ENCODE measurements at regions not wholly inside any gene's neighbourhood (a gene's known extent, or its start where the extent isn't known, plus 50 kb on each side); places are given as distances from the start of the nearest gene placed in this dataset.
A peak's percentile ranks its signal among the peaks of the same experiment; 100 is the strongest.

- no peak for DNase-seq (ENCODE audit: low read depth)
- TF ChIP-seq, protein P1, sequence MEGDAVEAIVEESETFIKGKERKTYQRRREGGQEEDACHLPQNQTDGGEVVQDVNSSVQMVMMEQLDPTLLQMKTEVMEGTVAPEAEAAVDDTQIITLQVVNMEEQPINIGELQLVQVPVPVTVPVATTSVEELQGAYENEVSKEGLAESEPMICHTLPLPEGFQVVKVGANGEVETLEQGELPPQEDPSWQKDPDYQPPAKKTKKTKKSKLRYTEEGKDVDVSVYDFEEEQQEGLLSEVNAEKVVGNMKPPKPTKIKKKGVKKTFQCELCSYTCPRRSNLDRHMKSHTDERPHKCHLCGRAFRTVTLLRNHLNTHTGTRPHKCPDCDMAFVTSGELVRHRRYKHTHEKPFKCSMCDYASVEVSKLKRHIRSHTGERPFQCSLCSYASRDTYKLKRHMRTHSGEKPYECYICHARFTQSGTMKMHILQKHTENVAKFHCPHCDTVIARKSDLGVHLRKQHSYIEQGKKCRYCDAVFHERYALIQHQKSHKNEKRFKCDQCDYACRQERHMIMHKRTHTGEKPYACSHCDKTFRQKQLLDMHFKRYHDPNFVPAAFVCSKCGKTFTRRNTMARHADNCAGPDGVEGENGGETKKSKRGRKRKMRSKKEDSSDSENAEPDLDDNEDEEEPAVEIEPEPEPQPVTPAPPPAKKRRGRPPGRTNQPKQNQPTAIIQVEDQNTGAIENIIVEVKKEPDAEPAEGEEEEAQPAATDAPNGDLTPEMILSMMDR (conservative IDR thresholded peaks at IDR 0.05; ENCODE audit: control insufficient read depth, insufficient read depth, low read depth, low read length) = no peak
- no peak overlapping the region for H3K4me3 ChIP-seq (ENCODE audit: control insufficient read depth, low read depth, low read length)
Observed at GRCh38 chr6:170156448-170157375, 134.2 kb downstream of the DLL1 start.

GRCh38 chr6:170155464-170156196, 135.2 kb downstream of the DLL1 start:
- DNase-seq (ENCODE audit: low read depth) = no peak
- TF ChIP-seq, protein P1 (conservative IDR thresholded peaks at IDR 0.05; ENCODE audit: control insufficient read depth, insufficient read depth, low read depth, low read length) = no peak
- H3K4me3 ChIP-seq (ENCODE audit: control insufficient read depth, low read depth, low read length) = no peak overlapping the region

DNA sequence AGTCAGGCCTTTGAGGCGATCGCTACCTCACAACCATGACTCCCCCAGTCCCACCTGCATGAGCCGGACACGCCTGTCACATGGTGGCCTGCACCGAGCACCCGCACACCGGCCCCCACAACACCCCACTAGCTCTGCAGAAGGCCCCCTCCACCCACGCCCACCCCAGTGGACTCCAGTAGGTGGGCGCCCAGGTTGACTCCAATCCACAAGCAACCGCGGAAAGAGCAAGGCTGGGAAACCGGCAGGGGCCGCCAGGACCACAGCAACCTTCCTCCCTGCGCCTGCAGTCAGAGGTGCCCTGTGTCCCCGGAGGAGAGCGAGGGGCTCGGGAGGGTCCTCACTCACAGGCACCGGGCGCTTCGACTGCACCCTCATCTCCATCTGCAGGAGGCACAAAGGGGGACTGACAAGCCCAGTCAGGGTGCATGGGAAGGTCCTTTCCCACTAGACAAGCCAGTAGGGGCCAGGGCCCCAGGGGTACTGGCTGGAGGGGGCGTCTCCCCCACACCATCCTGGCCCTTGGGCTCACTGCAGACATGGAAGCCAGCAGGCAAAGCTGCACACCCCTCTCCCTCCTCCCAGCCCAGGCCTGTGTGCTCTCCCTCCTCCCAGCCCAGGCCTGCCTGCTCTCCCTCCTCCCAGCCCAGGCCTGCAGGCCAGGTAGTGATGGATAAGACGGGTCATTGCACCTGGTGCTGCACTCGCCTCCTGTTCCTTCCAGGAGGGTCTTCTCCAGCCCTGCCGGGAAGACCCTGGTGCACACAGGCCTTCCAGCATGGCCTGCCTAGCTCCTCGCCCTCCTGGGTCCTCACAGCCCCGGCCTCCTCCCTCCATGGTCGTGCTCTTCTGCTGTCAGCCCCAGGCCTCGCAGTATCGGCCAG, 137.2 kb downstream of the DLL1 start:
- TF ChIP-seq, protein P1 (conservative IDR thresholded peaks at IDR 0.05; ENCODE audit: control insufficient read depth, insufficient read depth, low read depth, low read length) = no peak
- H3K4me3 ChIP-seq (ENCODE audit: control insufficient read depth, low read depth, low read length) = no peak overlapping the region
- no peak for DNase-seq (ENCODE audit: low read depth)

GRCh38 chr6:170152989-170153388, 137.9 kb downstream of the DLL1 start:
- DNase-seq (ENCODE audit: low read depth) = no peak
- no peak overlapping the region for H3K4me3 ChIP-seq (ENCODE audit: control insufficient read depth, low read depth, low read length)
- TF ChIP-seq, protein P1 (conservative IDR thresholded peaks at IDR 0.05; ENCODE audit: control insufficient read depth, insufficient read depth, low read depth, low read length) = no peak

- TF ChIP-seq, protein P1 (conservative IDR thresholded peaks at IDR 0.05; ENCODE audit: control insufficient read depth, insufficient read depth, low read depth, low read length) = no peak
- DNase-seq (ENCODE audit: low read depth) = peak; percentile 22
- H3K4me3 ChIP-seq (ENCODE audit: control insufficient read depth, low read depth, low read length) = no peak overlapping the region
Observed at GRCh38 chr6:170152124-170152926, 138.6 kb downstream of the DLL1 start.

Measured in fibroblast of mammary gland (primary cell).